ENCODE measurements at regions not wholly inside any gene's neighbourhood (a gene's known extent, or its start where the extent isn't known, plus 50 kb on each side); places are given as distances from the start of the nearest gene placed in this dataset.

DNA sequence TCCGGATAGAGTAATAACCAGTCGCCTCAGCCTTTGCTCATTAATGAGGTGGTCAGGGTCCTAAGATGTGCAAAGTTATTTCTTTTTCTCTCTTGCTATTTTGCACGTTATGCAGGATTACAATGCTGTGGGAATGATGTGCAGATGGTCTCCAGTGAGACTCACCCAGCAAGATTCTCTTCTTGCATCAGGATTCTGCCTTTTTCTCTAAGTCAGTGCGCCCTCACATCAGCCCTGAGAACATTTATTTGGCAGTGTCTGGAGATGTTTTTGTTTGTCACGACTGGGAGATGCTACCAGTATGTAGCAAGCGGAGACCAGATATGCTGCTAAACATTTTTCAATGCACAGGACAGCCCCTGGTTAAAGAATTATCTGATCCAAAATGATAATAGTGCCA is 280.3 kb upstream of the WWC1 start:
- no peak for TF ChIP-seq POLR2A (IDR thresholded peaks at IDR 0.05)
- TF ChIP-seq, protein P1, sequence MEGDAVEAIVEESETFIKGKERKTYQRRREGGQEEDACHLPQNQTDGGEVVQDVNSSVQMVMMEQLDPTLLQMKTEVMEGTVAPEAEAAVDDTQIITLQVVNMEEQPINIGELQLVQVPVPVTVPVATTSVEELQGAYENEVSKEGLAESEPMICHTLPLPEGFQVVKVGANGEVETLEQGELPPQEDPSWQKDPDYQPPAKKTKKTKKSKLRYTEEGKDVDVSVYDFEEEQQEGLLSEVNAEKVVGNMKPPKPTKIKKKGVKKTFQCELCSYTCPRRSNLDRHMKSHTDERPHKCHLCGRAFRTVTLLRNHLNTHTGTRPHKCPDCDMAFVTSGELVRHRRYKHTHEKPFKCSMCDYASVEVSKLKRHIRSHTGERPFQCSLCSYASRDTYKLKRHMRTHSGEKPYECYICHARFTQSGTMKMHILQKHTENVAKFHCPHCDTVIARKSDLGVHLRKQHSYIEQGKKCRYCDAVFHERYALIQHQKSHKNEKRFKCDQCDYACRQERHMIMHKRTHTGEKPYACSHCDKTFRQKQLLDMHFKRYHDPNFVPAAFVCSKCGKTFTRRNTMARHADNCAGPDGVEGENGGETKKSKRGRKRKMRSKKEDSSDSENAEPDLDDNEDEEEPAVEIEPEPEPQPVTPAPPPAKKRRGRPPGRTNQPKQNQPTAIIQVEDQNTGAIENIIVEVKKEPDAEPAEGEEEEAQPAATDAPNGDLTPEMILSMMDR (IDR thresholded peaks at IDR 0.05), result no peak
